ENCODE measurements at regions not wholly inside any gene's neighbourhood (a gene's known extent, or its start where the extent isn't known, plus 50 kb on each side); places are given as distances from the start of the nearest gene placed in this dataset.
"Not testable (repeated sequence)": the region's sequence is repeated elsewhere in the genome, so short reads cannot be mapped to it uniquely, and the experiment has no call there.

GRCh38 chr2:57450170-57450569, 596.4 kb upstream of the VRK2 start:
- DNase-seq: no peak

- no peak for DNase-seq
Observed at GRCh38 chr2:57452634-57453033, 594.0 kb upstream of the VRK2 start.

- DNase-seq: no peak
Observed at GRCh38 chr2:57453945-57454344, 592.7 kb upstream of the VRK2 start.

GRCh38 chr2:57460396-57461276, 586.0 kb upstream of the VRK2 start:
- no peak for DNase-seq

GRCh38 chr2:57461624-57462023, 585.0 kb upstream of the VRK2 start:
- DNase-seq: no peak

GRCh38 chr2:57465067-57465466, 581.5 kb upstream of the VRK2 start:
- no peak for DNase-seq

GRCh38 chr2:57465967-57466366, 580.6 kb upstream of the VRK2 start:
- no peak for DNase-seq

- no peak for DNase-seq
Observed at GRCh38 chr2:57475391-57475790, 571.2 kb upstream of the VRK2 start.

- DNase-seq: no peak
Observed at GRCh38 chr2:57479981-57480380, 566.6 kb upstream of the VRK2 start.

- DNase-seq: no peak
Observed at GRCh38 chr2:57488061-57488460, 558.5 kb upstream of the VRK2 start.

- DNase-seq: no peak
Observed at GRCh38 chr2:57490741-57491140, 555.9 kb upstream of the VRK2 start.

GRCh38 chr2:57491213-57491612, 555.4 kb upstream of the VRK2 start:
- no peak for DNase-seq

- not testable (repeated sequence) for DNase-seq
Observed at GRCh38 chr2:57493966-57494365, 552.6 kb upstream of the VRK2 start.

- DNase-seq: no peak
Observed at GRCh38 chr2:57497489-57498096, 549.0 kb upstream of the VRK2 start.

- DNase-seq: no peak
Observed at GRCh38 chr2:57504787-57505186, 541.8 kb upstream of the VRK2 start.

GRCh38 chr2:57509189-57509588, 537.4 kb upstream of the VRK2 start:
- no peak for DNase-seq

- no peak for DNase-seq
Observed at GRCh38 chr2:57510704-57511103, 535.9 kb upstream of the VRK2 start.

- no peak for DNase-seq
Observed at GRCh38 chr2:57515366-57515765, 531.2 kb upstream of the VRK2 start.

GRCh38 chr2:57516698-57517340, 529.8 kb upstream of the VRK2 start:
- no peak for DNase-seq

- no peak for DNase-seq
Observed at GRCh38 chr2:57523304-57523703, 523.3 kb upstream of the VRK2 start.

GRCh38 chr2:57527685-57528084, 518.9 kb upstream of the VRK2 start:
- no peak for DNase-seq

- DNase-seq: no peak
Observed at GRCh38 chr2:57528499-57528898, 518.1 kb upstream of the VRK2 start.

GRCh38 chr2:57534358-57534757, 512.2 kb upstream of the VRK2 start:
- no peak for DNase-seq

Measured in activated CD8-positive, alpha-beta memory T cell treated with anti-CD3 and anti-CD28 coated beads, Interleukin-2, amount 50 U/mL, for 4 hours (primary cell).